LoVo (cell line): ENCODE measurements at regions not wholly inside any gene's neighbourhood (a gene's known extent, or its start where the extent isn't known, plus 50 kb on each side); places are given as distances from the start of the nearest gene placed in this dataset.

Source experiments
- DNase-seq: peaks from one replicate; pipeline ENCODE4 v3.0.0-alpha.2; 2016; ENCODE audit warnings: low spot score

DNA sequence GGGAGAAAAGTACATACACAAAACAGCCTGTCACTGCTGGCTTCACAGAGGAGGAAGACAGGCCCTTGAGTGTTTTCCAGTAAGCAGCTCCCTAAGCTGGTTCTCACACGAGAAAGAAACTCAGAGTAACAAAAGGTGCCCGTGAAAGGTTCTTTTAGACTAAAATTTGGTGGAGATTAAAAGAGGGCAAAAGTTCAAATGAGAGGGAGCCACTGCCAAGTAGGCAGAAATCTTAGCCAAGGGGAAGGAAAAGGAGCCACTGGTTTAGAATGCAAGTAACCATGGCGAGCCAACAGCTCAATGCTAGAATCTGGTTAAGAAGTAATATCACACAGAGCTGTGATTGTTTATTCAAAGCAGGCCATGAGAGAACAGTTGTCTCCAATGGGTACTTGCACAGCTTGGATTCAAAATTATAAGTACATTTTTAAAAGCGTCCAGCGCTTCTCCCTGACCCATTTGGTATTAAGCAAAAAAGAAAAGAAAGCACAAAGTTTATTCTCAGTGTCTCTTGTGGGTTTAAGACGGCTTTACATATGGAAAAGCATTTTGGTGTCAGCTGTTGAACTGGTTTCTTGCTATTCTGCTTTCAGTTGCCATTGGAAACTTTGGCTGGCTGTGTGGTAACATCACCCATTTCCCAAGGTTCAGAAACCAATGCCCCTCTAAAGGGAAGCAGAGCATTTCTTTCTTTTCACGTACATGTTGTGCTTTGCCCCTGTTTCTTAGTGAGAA is 648.5 kb downstream of the RNF144B start:
- DNase-seq = no peak

DNA sequence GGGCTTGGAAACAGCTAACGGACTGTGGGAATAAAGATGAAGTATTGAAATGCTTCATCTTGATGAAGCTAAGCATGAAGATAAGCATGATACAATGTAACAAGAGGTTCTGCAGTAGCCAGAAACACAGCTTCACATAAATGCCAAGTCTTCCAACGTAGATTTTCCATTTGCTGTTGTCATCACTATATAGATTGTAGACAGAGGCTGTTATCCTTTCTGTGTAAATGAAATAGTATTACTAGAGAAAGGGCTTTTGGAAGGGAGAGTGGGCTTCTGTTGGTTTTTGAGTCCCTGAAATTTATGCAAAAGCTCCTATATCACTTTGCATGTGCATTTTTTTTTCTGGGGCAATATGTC is 649.0 kb downstream of the RNF144B start:
- no peak for DNase-seq

DNA sequence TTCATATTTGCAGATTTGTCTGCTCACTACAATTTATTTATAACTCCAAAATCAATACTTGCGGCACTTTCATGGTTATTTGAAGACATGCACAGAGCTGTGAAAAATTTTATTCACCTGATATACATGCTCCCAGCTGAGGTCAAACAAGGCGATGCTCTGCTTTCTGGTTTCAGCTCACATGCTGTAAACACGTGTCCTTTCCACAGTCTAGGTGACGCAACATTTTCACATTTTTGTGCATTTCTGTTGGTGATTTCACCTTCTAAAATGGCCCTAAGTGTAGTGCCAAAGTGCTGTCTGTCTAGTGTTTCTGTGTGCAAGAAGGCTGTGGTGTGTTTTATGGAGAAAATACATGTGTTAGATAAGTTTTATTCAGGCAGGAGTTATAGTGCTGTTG is 650.5 kb downstream of the RNF144B start:
- DNase-seq = no peak

DNA sequence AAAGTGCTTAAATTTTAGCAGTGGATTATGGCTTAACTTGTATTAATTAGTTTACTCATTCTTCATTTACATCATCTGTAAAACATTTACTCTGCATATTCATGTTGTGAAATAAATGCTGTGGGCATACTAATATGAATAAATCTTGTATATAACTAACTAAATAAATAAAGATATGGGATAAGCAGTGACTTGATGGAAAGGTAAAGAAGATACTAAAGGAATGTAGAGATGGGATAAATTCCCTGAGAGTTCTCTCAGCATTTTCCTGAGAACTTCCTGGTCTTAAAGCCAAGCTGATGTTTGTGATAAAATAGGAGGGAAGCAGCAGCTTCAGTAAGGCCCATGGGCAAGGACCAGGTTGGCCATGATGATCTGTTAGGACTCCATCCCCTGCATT is 652.1 kb downstream of the RNF144B start:
- DNase-seq = no peak

DNA sequence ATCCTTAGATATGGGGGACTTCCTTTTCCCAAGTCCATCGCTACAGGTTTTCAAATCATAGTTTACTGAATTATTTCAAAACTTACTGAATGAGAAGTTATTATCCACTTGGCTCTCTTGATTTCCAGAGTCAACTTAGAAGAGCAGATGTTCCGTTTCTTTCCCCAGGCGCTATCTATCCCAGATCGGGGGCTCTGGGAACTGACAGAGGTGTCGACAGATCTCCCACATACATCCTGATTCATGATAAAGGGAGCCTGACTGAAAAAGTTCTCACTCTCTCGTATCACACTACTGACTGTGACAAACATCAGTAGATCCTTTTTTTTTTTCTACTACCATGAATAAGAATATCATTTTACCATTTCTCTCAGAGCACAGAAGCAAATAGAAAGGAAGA is 654.8 kb downstream of the RNF144B start:
- no peak for DNase-seq

DNA sequence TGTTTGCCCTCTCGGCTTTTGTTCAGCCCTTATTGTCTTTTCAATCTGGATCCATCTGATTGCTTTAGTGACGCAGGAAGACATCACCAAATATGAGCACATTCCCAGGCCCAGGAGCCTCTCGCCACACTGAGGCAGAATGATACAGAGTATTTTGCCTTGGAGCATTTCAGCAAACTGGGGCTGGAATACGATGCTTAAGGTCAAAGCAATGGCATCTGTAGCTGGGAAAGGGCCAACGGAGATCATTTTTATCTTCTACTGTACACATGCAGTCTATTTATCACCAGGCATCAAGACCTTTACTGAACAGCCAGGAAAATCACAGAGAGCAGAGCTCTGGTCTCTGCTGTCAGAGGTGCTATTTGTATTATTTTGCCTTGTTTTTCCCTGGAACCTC is 655.3 kb downstream of the RNF144B start:
- no peak for DNase-seq

DNA sequence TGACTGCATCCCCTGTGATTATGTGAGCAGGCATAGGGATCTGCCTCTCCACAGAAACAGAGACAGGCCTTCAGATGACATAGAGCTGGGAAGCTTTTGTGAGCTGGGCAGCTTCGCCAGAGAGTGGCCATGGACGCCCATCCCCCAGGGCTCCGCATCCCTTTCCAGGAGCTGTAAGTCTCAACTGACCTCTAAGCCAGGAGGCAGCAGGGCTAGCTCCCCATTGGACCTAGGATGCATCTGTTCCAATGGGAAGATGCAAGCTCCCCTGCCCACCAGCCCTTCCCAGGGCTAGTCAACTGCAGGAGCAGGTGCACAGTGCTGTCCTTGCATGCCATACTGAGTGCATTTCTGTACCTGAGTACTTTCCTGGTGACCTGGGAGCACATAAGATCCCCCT is 663.6 kb downstream of the RNF144B start:
- DNase-seq = no peak

DNA sequence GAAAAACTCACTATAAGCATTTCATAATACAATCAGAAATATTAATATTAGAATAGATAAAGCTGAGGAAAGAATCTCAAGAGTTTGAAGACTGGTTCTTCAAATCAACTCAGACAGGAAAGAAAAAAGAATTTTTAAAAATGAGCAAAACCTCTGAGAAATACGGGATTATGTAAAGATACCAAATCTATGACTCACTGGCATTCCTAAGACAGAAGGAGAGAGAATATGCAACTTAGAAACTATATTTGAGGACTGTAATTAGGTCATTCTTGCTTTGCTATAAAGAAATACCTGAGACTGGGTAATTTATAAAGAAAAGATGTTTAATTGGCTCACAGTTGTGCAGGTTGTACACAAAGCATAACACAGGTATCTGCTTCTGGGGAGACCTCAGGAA is 665.1 kb downstream of the RNF144B start:
- DNase-seq = no peak

DNA sequence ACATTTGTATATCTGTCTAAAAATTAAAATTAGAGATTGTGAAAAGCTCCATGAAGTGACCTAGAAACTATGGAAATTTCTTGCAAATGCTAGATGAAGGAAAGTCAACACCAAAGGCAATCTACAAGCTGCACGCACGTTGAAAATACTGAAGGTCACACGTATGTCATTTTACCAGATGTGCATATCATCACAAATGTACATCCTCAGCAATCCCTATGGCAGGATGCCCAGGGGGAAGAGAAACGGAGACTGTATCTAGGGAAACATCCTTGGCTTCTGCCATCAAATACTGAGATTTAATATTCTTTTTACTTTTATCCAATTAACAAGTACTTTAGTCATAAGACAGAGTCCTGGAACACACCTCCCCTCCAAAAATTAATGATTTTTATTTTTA is 672.0 kb downstream of the RNF144B start:
- no peak for DNase-seq

DNA sequence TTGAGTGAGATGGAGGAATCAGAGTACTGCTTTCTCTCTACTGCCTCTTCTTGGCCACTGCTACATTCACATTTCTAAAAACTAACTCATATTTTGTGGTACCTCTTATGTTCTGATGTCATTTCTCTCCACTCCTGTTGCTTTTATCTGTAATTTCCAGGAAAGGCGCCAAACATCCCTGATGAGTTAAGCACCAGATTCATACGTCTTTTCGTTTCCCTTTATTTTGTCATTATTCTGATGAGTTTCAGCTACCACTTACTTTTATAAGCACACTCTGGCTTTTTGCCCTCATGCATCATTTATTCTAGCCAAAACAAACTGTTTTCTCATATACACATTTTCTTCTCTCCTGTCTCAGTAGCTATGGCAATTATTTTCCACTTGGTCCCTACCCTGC is 680.0 kb downstream of the RNF144B start:
- no peak for DNase-seq

DNA sequence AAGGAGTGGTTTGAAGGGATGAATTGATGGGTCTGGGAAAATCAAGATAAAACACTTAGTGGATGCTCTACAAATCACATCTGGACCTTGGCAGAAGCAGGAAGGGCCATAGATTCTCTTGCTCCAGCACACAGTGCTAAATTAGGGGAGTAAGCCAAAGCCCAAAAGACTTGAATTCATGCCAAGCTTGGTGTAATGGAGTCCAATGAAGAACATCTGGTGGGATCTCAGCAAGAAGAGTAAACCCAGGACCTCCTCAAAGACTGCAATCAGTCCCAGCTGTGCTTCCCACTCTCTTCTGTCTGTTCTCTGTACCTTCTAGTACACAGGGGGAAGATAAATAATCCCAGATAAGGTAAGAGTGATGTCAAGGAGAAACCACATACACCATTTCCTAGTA is 683.4 kb downstream of the RNF144B start:
- no peak for DNase-seq

DNA sequence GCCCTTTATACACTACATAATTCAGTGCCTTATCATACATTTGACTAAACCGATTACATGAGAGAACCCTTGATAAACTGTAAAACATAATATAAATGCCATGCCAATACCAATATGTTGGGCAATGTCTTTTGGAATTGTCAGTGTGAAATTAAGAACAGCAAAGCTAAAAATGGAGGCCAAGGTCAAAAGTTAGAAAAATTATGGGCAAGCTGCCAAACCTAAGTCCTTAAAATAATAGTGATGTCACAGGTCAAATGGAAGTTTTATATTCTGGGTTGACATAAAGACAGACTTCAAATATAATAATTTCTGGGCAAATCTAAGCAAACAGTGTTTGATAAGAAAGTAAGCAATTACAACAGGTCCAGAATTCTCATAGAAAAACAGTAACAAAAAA is 696.7 kb downstream of the RNF144B start:
- no peak for DNase-seq

DNA sequence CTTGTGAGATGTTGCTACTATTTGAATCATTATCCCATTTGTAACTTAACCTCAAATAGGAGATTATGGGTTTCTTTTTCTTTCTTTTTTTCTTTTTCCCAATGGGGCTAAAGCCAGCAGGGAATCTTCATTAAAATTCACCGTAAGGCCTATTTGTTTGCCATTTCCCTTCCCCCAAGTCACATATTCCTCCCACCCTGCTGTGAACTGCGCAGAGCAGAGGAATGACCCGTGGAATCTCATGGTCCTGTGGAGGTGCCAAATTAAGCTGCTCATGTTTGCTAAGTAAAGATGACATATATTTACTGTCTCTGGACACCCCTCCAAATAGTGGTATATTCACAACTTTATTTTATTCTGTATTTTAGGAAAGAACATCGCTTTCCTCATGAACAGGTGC is 699.3 kb downstream of the RNF144B start:
- no peak for DNase-seq

DNA sequence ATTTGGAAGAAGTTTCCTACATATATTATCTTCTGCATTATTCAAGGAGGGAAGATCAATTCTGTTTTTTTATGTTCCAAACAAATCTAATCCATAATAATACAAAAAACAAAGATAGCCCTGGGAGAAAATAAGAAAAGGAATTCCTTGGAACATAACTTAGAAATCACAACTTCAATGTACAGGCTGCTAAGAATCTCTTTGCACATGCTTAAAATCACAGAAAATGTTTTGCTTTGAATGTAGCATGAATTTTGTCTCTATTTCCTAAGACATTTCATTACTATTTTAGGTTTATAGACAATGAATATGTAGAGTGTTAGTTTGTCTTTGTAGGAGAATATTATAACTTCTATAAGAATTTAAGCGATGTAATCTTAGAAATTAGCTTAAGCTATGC is 700.1 kb downstream of the RNF144B start:
- no peak for DNase-seq

DNA sequence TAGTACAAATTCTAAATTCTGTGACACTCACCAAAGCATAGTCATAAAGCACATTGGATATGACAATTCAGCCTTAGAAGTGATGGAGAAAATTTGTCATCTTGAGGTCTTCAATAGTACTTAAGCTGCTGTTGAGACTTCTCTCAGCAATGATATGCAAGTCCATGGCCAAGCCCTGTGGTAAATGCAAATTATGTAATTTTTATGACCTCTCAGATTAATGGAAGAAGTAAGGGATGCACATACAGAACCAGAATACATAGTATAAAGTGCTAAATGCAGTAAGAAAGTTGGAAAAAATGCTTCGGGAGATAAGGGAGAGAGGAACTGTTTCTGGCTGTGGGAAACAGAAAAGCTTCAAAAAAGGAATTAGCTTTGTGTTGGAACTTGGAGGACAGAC is 700.7 kb downstream of the RNF144B start:
- DNase-seq = no peak

DNA sequence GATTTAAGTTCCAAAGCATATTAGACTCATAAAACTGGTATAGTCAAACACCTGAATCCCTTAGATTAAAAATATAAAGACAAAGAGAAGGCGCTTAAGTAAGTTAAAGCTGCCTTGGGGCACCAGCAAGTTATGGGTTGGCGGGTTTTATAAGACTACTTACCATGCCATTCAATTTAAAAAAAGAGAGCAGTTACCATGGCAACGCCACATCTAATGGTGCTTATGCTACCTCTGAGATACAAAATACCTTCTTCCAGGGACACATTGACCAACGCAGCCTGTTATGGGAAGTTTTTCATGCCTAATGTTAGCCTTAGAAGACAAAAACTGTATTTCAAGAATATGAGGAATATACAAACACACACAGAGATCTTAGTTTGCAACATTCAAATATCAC is 713.6 kb downstream of the RNF144B start:
- DNase-seq = no peak

DNA sequence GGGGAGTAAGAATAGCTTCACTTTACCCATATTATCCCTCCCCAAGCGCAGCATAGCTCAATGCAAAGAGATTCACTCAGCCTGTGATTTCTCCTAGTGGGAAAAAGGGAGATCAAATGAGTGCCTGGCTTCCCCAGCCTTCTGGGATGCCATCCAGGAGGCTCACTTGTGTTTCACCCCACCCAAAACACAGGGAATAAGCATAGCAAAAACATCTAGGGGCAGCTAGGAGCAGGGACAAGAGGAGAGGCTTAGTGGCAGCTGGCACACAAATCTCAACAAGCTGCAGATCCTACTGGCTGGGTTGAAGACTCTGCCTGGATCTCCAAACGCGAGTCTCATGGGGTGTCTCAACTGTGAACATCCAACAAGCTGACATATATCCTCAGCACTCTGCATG is 715.8 kb downstream of the RNF144B start:
- no peak for DNase-seq

DNA sequence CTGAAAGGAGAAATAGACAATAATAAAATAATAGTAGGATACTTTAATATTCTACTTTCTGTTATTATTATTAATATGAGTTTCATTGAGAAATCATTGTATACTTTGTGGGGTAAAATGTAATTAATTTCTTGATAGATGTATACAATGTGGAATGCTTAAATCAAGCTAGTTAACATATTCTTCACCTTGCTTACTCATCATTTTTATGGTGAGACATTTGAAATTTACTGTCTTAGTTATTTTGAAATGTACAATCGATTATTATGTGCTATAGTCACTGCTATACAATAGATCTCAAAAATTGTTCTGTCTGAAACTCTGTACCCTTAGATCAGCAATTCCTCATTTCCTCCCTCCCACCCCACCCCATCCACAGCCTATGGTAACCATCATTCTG is 720.3 kb downstream of the RNF144B start:
- no peak for DNase-seq

DNA sequence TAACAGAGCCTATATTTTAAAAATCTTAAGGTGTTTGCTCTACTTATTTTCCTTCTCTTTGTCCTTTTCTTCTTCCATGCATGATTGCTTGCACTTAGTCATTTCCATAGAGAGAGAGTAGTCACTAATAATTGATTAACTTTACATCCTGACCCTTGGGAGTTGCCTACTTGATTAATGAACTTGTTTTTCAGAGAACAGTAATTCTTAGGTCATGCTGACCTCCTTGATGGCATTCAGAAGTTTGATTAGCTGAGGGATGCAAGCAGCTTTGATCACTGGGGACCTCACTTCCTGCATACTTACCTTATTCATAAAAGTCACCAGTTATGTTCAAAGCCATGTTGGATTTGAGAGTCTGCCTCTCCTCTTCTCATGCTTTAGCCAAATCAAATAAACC is 715.6 kb upstream of the ID4 start:
- no peak for DNase-seq

DNA sequence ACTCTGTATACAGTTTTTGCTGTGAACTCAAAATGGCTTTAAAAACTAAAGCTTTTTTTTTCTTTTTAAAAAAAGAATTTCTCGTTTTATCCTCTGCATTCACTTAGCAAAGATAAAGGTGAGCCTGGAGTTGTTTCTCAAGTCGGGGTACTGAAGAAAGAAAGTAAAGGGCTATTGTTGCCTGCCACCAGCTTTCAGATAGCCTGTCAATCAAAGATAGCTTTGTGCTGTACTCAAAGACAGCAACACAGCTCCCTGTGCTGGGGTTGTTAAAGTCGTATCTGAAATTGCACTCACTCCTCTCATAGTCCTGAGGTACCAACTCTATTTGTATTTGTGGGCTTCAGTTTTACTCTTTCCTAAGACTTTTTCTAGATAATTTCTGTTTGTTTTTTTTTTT is 710.1 kb upstream of the ID4 start:
- DNase-seq = no peak

DNA sequence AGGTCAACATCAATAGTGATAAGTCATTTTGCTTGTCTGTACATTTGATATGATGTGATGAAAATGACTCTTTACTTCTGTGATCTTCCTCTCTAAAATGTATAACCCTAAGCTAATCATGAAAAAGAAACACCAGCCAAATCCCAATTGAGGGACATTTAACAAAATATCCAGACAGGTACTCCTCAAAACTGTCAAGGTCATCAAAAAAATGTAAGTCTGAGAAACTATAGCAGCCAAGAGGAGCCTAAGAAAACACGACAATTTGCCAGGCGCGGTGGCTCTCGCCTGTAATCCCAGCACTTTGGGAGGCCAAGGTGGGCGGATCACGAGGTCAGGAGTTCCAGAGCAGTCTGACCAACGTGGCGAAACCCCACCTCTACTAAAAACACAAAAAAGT is 708.5 kb upstream of the ID4 start:
- DNase-seq = no peak

DNA sequence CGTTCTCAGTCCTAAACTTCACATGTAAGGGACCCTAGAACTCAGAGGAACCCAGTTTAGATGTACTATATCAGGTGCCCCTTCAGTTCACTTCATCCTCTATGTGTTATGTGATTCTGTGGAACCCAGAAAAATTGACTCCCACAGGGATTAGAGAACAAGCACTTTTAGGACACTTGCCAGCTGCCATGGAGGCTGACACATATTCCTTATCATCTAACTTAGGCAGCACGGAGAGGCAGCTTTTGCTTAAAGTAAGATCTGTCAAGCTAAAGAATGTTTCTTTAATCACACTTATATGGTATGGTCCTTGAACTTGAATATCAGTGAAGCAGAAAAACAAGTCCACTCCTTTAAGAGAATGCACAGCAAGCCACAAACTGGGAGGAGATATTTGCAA is 701.5 kb upstream of the ID4 start:
- DNase-seq = no peak

DNA sequence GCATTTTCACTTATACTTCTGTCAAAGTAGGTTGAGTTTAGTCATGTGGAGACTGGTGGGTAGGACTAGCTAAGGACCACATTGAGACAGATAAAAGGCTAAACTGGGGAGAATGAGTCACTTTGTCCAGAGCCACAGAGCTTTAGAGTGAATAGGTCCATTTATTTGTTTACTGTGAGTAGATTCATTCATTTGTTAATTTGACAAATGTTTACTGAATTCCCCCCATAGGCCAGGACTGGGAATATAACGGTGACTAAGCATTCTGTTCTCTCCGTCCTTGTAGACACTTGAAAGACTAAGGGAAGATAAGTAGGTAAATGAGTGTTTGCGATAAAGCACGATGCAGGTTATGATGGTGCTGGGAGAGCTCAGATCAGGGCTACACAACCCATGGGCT is 699.7 kb upstream of the ID4 start:
- DNase-seq = no peak

DNA sequence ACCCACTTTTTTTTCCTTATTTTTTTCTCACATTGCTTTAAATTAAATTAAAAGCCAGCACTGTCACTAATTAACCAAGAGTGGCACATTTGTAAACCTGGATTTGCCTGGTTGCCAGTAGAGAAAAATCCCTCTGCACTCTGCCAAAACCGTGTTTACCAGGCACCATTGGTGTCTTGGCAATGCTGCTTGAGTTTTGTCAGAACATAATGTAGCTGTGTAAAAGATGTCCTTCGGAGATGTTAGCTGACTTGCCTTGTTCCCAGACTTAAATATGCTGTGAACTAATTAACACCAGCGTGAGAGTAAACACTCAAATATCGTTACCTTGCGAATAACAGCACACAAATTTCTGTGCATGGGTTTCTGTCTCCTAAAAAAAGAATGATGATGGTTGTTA is 694.9 kb upstream of the ID4 start:
- DNase-seq = no peak

DNA sequence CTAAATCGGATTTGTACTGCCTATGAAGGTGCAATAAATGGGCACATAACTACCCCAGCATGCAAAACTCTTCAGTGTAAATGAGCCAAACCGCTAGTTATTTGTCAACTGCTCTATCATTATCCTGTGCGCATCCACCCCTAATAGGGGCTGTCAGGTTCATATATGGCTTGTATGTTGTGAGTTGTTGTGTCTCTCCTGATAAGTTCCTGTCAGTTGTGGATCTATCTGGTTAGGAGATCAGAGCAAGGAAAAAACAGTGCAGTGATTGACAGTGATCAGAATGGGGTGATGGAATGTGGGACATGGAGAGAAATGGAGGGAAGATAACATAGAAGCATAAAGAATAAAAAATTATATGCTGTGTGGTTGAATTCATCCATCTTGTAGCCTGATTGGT is 686.9 kb upstream of the ID4 start:
- DNase-seq = no peak
